SK-N-SH (cell line): ENCODE measurements at regions not wholly inside any gene's neighbourhood (a gene's known extent, or its start where the extent isn't known, plus 50 kb on each side); places are given as distances from the start of the nearest gene placed in this dataset.

Experiments
- CTCF ChIA-PET: fragments of 300-600, 350-600 bp; formaldehyde crosslinking; extraction: SDS; loops from one replicate; lab custom pipeline; 2021; lab: Yijun Ruan, JAX
- POLR2A ChIA-PET: fragments of 350-600 bp; sonication (Branson Sonifier 250); formaldehyde crosslinking; extraction: SDS; loops from one replicate; lab custom pipeline; 2020; ENCODE audit warnings: antibody characterized with exemption, inconsistent platforms; lab: Yijun Ruan, JAX
- DNase-seq: peaks from one replicate; pipeline ENCODE4 v3.0.0; 2012
- H2AFZ ChIP-seq: fragments of 200-600 bp; sonication (generic); 2 replicates; pipeline ENCODE4 v1.8.1; 2016; ENCODE audit warnings: antibody characterized with exemption, mild to moderate bottlenecking, low read depth
- H3F3A ChIP-seq: fragments of 200-600 bp; sonication (generic); replicated peaks from 2 replicates; pipeline ENCODE3; 2016; ENCODE audit warnings: antibody characterized with exemption, mild to moderate bottlenecking; ENCODE audit not compliant: insufficient read depth
- H3K27ac ChIP-seq, 2 experiments: fragments of 200-500 bp in 1 of 2; fragments of 200-600 bp in 1 of 2; sonication (Bioruptor generic) in 1 of 2; sonication (generic), shearing (Covaris generic) in 1 of 2; 2 replicates each; pipeline versions ENCODE4 v1.5.1 to v1.6.1; 2014 to 2016; ENCODE audit warnings: low read depth in 2 of 2, inconsistent platforms in 1 of 2, low read length in 1 of 2, mild to moderate bottlenecking in 1 of 2, mixed read lengths in 1 of 2
- H3K27me3 ChIP-seq: fragments of 200-600 bp; sonication (generic), shearing (Covaris generic); 2 replicates; pipeline ENCODE4 v1.6.1; 2016; ENCODE audit warnings: mixed run types; ENCODE audit not compliant: insufficient read depth
- H3K36me3 ChIP-seq, 2 experiments: fragments of 200-500 bp in 1 of 2; fragments of 200-600 bp in 1 of 2; sonication (Bioruptor generic) in 1 of 2; sonication (generic) in 1 of 2; replicated peaks in 1 of 2; 2 replicates each; pipeline versions ENCODE3 to v1.5.1; 2014 to 2016; ENCODE audit warnings: low read length in 1 of 2, mild to moderate bottlenecking in 1 of 2; ENCODE audit not compliant: insufficient read depth in 2 of 2, control insufficient read depth in 1 of 2
- H3K4me1 ChIP-seq, 2 experiments: fragments of 200-500 bp in 1 of 2; fragments of 200-600 bp in 1 of 2; sonication (Bioruptor generic) in 1 of 2; sonication (generic), shearing (Covaris generic) in 1 of 2; 2 replicates each; pipeline versions ENCODE4 v1.5.1 to v1.6.1; 2014 to 2016; ENCODE audit warnings: low read depth in 1 of 2, low read length in 1 of 2, mixed run types in 1 of 2; ENCODE audit not compliant: insufficient read depth in 2 of 2, control insufficient read depth in 1 of 2
- H3K4me2 ChIP-seq: fragments of 200-600 bp; sonication (generic), shearing (Covaris generic); 2 replicates; pipeline ENCODE4 v1.6.1; 2017; ENCODE audit warnings: mixed run types
- H3K4me3 ChIP-seq, 2 experiments: fragments of 200-500 bp in 1 of 2; fragments of 200-600 bp in 1 of 2; sonication (Bioruptor generic) in 1 of 2; sonication (generic), shearing (Covaris generic) in 1 of 2; 2 replicates each; pipeline versions ENCODE4 v1.5.1 to v1.8.1; 2014 to 2016; ENCODE audit warnings: low read depth in 2 of 2, inconsistent platforms in 1 of 2, low read length in 1 of 2, mild to moderate bottlenecking in 1 of 2, mixed read lengths in 1 of 2, moderate library complexity in 1 of 2
- H3K79me2 ChIP-seq: fragments of 200-600 bp; sonication (generic); 2 replicates; pipeline ENCODE4 v1.8.1; 2017; ENCODE audit warnings: mild to moderate bottlenecking; ENCODE audit not compliant: insufficient read depth
- H3K9ac ChIP-seq: fragments of 200-600 bp; sonication (generic); 2 replicates; pipeline ENCODE4 v1.6.1; 2017; ENCODE audit warnings: mixed run types
- H3K9me2 ChIP-seq: fragments of 200-600 bp; sonication (generic); 2 replicates; pipeline ENCODE4 v1.6.1; 2017; ENCODE audit warnings: mixed run types
- H3K9me3 ChIP-seq: fragments of 200-600 bp; sonication (generic); 2 replicates; pipeline ENCODE4 v1.6.1; 2017; ENCODE audit warnings: mixed run types, mild to moderate bottlenecking, moderate library complexity
- H4K20me1 ChIP-seq: fragments of 200-600 bp; sonication (generic); 2 replicates; pipeline ENCODE4 v1.6.1; 2017; ENCODE audit warnings: mild to moderate bottlenecking, mixed run types; ENCODE audit not compliant: insufficient read depth
- CHD2 ChIP-seq: fragments of 150-350 bp; IDR thresholded peaks from 2 replicates; pipeline ENCODE4 v1.6.1; 2018; ENCODE audit warnings: low read length; ENCODE audit not compliant: partially characterized antibody
- ELF1 ChIP-seq: IDR thresholded peaks from 2 replicates; pipeline ENCODE4 v1.4.0; 2012
- EZH2phosphoT487 ChIP-seq: fragments of 200-600 bp; sonication (generic); IDR thresholded peaks from 2 replicates; pipeline ENCODE4 v1.6.1; 2017; ENCODE audit warnings: low read depth, mixed run types, mild to moderate bottlenecking, antibody characterized with exemption, moderate library complexity, borderline replicate concordance
- FOSL2 ChIP-seq: IDR thresholded peaks from 2 replicates; pipeline ENCODE4 v1.4.0; 2012; ENCODE audit warnings: low read depth, mild to moderate bottlenecking, moderate library complexity, borderline replicate concordance
- GATA2 ChIP-seq: sonication (generic); formaldehyde crosslinking; IDR thresholded peaks from 2 replicates; pipeline ENCODE4 v1.5.0; 2020; ENCODE audit warnings: mild to moderate bottlenecking, missing genetic modification reagents
- NRF1 ChIP-seq: IDR thresholded peaks from 2 replicates; pipeline ENCODE4 v1.6.1; 2012; ENCODE audit warnings: low read depth, mild to moderate bottlenecking, low read length
- RCOR1 ChIP-seq: fragments of 150-350 bp; IDR thresholded peaks from 2 replicates; pipeline ENCODE4 v1.6.1; 2017; ENCODE audit warnings: antibody characterized with exemption, low read length
- RXRA ChIP-seq: IDR thresholded peaks from 2 replicates; pipeline ENCODE4 v1.4.0; 2012; ENCODE audit warnings: low read depth, mild to moderate bottlenecking, borderline replicate concordance
- SIN3A ChIP-seq: IDR thresholded peaks from 2 replicates; pipeline ENCODE4 v1.6.1; 2012; ENCODE audit warnings: low read depth, mild to moderate bottlenecking, low read length, moderate library complexity, borderline replicate concordance
- TEAD4 ChIP-seq: IDR thresholded peaks from 2 replicates; pipeline ENCODE4 v1.4.0; 2012; ENCODE audit warnings: mild to moderate bottlenecking, borderline replicate concordance; ENCODE audit not compliant: insufficient read depth
- USF2 ChIP-seq: fragments of 150-350 bp; IDR thresholded peaks from 2 replicates; pipeline ENCODE4 v1.6.1; 2017; ENCODE audit warnings: antibody characterized with exemption, low read length, low read depth, borderline replicate concordance
- WGBS: methylation state at CpG from one replicate; pipeline ENCODE4 v1.1.6; 2017; ENCODE audit warnings: low lambda C conversion rate; 5-methylcytosine and 5-hydroxymethylcytosine counted together

- H3K79me2 ChIP-seq: no peaks in the 10 kb centered on the region
Observed at GRCh38 chr7:440059-440749, 79.4 kb downstream of the PDGFA start.

GRCh38 chr7:441684-442421, 77.8 kb downstream of the PDGFA start:
- 62% methylated on average over 11 of the region's 14 CpGs for WGBS
- no peaks in the 10 kb centered on the region for H3K79me2 ChIP-seq
- H3K27me3 ChIP-seq: no peaks in the 10 kb centered on the region
- H2AFZ ChIP-seq: no peak overlapping the region
- ChIA-PET POLR2A (no interaction called here), CTCF (interaction anchor here (1.2 kb wide), 1 partner anchor 110 kb away, joined by 3 read pairs; no protein-coding TSS in a partner anchor)
- H3F3A ChIP-seq: no peaks in the 10 kb centered on the region
- no peak for TF ChIP-seq NRF1
- H4K20me1 ChIP-seq: no peaks in the 10 kb centered on the region
- no peaks in the 10 kb centered on the region for H3K36me3 ChIP-seq
- no peak overlapping the region for H3K4me2 ChIP-seq
- no peaks in the 10 kb centered on the region for H3K9me3 ChIP-seq
- no peak for DNase-seq
- H3K4me1 ChIP-seq: no peaks in the 10 kb centered on the region
- H3K4me3 ChIP-seq: no peak overlapping the region
- H3K9me2 ChIP-seq: no peaks in the 10 kb centered on the region
- H3K9ac ChIP-seq: no peak overlapping the region
- no peak overlapping the region for H3K27ac ChIP-seq

More at GRCh38 chr7:440059-440749, 79.4 kb downstream of the PDGFA start:
- no peak overlapping the region for H3K27ac ChIP-seq
- TF ChIP-seq EZH2phosphoT487: no peak
- no peak for TF ChIP-seq ELF1
- no peak for TF ChIP-seq RXRA
- no peak for TF ChIP-seq TEAD4
- no peak for TF ChIP-seq FOSL2
- TF ChIP-seq RCOR1: no peak
- no peak for TF ChIP-seq CHD2
- no peak for TF ChIP-seq USF2
- TF ChIP-seq GATA2 (CRISPR knock-in tag): no peak
- TF ChIP-seq SIN3A: no peak
- no peak for TF ChIP-seq NRF1
- H2AFZ ChIP-seq: no peak overlapping the region
- POLR2A ChIA-PET: no interaction called here
- H3K4me2 ChIP-seq: no peak overlapping the region
- H3K9me2 ChIP-seq: no peaks in the 10 kb centered on the region
- H4K20me1 ChIP-seq: no peaks in the 10 kb centered on the region
- WGBS: 45% methylated on average over 10 of the region's 10 CpGs
- H3K9ac ChIP-seq: no peak overlapping the region
- CTCF ChIA-PET: interaction anchor here (1.5 kb wide), 1 partner anchor 226 kb away, joined by 3 read pairs; no protein-coding TSS in a partner anchor
- DNase-seq: no peak
- H3K27me3 ChIP-seq: no peaks in the 10 kb centered on the region
- H3F3A ChIP-seq: no peaks in the 10 kb centered on the region
- H3K4me1 ChIP-seq: no peaks in the 10 kb centered on the region
- no peaks in the 10 kb centered on the region for H3K36me3 ChIP-seq
- H3K4me3 ChIP-seq: no peak overlapping the region
- H3K9me3 ChIP-seq: no peaks in the 10 kb centered on the region
